Dedifferentiated amniotic fluid mesenchymal stem cell (primary cell): ENCODE measurements at regions not wholly inside any gene's neighbourhood (a gene's known extent, or its start where the extent isn't known, plus 50 kb on each side); places are given as distances from the start of the nearest gene placed in this dataset.
"Not testable (repeated sequence)": the region's sequence is repeated elsewhere in the genome, so short reads cannot be mapped to it uniquely, and the experiment has no call there.

Experiments used
- DNase-seq: peaks from one replicate; pipeline ENCODE4 v3.0.0-alpha.2; 2016; ENCODE audit errors: extremely low spot score

GRCh38 chr2:184421456-184421855 lies 176.9 kb upstream of the ZNF804A start:
- not testable (repeated sequence) for DNase-seq

DNA sequence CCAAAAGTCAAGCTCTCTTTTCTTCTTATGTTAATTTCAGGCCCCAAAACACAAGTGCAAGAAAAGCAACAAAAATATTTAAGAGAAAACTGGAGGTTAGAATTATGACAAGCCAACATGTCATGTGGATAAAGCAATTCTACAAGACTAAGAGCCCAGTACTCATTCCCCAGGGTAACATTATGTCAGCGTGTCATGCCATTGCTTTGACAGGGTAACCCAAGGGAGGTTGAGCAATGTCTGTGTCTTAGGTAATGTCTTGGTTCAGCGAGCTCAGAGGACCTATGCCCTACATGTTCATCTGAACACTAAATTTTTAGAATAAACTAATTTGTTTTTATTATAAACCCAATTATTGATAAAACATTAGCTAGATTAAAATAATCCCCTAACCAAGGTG lies 173.2 kb upstream of the ZNF804A start:
- DNase-seq, result no peak

DNA sequence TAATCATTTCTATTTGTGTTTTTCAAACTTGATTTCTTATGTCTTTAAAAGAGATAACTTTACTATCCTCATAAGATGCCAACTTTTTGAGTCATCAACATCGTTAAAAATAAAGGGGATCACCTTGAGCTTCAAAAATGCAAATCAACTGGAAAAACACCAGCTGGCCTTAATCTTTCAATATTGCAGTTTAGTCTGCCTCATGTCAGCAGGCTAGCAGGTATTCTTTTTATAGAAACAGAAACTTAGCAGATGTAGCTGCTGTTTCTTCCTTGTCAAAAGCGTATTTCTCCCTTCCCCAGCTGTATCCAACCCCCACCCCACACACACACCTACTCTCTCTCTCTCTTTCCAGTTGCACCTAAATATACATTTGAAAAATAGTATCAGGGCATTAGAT lies 154.1 kb upstream of the ZNF804A start:
- DNase-seq, result no peak

DNA sequence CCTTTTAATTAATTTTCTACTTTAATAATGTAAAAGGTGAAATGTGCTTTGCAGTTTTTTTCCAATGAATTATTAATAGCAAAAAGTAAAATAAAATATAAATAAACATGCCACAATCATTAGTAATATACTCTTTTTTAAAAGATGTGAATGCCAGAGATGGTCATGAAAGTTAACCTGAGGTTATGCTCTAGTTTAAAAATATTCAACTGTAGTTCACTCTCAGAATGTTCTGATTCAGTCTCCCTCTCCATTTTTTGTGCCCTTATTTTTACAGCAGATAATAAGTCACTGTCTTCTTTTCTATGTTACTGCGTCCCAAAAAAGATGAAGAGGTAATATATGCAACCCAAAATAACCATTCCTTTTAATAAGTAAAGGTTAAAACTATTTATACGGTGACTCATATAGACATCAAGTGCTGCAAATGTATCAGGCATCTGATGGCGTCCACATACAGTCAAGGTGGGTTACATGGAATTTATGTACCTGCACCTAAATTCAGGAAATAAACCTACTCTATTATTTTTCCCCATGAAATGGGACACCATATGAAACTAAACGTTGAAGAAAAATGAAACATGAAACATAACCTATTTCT lies 153.6 kb upstream of the ZNF804A start:
- DNase-seq, result no peak

DNA sequence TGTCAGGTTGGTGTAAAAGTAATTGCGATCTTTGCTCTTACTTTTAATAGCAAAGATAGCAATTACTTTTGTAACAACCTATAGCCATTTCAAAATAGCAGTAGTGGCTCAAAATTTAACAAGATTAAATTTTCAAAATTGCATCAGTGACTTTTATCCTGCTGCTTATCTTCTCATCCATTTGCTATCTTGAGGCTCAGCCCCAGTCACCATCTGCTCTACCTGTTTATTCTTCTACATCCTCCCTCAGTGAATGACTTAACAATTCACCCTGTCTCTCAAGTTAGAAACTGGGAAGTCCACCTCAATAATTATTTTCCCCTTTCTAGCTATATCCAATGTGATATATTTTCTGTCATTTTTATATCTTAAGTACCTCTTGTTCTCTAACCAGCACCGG lies 148.6 kb upstream of the ZNF804A start:
- no peak for DNase-seq

DNA sequence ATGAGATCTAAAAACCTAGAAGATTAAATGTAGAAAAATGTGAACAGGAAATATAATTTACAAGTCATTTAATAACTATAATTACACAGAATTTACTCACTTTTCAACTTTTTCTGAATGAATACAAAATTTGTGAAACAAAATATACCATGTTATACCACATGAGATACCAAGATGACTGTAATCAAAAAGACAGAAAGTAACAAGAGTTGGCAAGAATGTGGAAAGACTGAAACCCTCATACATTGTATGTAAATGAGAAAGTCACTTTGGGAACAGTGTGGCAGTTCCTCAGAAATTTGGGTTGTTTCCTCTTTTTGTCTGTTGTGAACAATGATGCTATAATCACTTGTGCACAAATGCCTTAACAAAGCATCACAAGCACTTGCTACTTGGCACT lies 145.4 kb upstream of the ZNF804A start:
- no peak for DNase-seq

DNA sequence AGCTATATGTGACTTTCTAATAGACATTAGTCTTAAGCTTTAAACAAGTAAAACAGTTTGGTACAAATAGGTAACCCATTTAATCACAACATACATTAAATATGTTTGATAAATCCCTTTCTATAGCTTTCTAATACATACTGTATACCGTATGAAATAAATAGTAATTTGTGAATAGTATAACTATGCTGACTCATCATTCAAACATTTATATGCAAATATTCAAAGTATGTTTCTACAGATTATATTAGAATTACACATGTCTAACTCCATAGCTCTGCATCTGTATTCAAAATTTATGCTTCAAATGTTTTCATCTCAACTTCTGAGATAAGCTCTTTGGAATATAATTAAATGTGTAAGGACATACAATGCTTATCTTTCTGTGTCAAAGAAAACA lies 142.7 kb upstream of the ZNF804A start:
- DNase-seq, result no peak

GRCh38 chr2:184456693-184457092 lies 141.6 kb upstream of the ZNF804A start:
- not testable (repeated sequence) for DNase-seq

- no peak for DNase-seq
These were observed 135.0 kb upstream of the ZNF804A start for GRCh38 chr2:184463102-184463865.

- DNase-seq, result no peak
These were observed 134.5 kb upstream of the ZNF804A start for GRCh38 chr2:184463866-184464248.

GRCh38 chr2:184468826-184469225 lies 129.5 kb upstream of the ZNF804A start:
- DNase-seq, result no peak

GRCh38 chr2:184472481-184472880 lies 125.8 kb upstream of the ZNF804A start:
- no peak for DNase-seq

GRCh38 chr2:184481865-184482264 lies 116.5 kb upstream of the ZNF804A start:
- no peak for DNase-seq

DNA sequence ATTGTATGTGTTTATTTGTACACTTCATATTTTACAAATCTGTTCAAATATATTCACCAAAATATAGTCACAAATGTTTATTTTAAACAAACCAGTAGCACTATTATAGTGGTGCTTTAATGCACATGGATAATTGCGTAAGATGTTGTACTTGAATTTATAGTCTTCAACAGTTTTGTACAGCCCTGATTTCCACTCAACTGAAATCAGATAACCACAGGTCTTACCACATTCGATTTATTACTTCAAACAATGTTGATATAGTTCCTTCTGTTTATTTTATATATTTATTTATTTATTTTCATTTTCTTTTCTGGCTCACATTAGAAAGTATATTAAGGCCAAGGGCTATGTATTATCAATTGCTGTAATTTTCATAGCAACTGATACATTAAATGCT lies 99.4 kb upstream of the ZNF804A start:
- DNase-seq, result no peak

DNA sequence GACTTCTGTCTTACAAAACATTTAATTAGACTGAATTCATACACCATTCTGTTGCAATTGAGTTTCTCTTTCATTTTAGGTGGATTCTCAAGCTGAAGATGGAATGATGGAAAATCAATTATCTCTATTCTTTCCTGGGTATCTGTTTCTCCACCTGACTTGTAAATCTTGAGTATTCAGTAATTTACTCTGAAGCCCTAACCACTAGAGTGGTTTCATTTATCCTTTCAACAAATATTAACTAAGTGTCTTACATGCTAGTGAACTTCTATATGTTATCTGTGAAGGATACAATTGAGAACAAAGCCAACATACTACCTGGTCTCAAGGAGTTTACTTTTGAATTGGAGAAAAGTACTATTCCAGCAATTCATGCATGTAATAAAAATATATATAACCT lies 94.1 kb upstream of the ZNF804A start:
- DNase-seq, result no peak

DNA sequence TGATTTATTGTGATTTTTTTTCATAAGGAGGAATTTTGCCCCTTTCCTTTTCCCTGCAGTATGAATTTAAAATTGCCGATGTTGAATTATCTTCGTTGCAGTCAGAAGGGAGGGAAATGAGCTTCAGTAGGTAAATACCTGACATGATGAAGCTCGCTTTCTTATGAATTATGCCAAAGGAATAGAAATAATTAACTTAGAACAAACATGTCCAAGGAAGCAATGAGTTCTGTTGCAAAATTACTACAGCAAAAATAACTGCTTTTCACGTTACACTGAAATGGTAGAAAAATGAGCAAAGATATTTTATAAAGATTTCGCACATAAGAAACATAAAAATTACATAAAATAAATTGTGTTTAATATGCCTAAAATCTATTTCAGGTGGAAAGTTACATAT lies 91.1 kb upstream of the ZNF804A start:
- DNase-seq, result no peak

DNA sequence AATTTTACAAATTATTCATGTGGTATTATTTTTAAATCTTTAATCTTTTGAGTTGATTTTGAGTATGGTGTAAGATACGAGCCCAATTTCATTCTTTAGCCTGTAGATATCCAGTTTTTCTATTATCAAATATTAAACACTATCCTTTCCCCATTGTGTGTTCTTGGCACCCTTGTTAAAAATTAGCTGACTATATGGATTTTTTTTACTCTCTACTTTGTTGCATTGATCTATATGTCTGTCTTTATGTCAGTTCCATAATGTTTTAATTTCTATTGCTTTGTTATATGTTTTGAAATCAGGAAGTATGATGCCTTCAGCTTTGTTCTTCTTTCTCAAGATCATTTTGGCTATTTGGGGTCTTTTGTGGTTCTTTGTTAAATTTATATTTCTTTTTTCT lies 80.9 kb upstream of the ZNF804A start:
- no peak for DNase-seq

DNA sequence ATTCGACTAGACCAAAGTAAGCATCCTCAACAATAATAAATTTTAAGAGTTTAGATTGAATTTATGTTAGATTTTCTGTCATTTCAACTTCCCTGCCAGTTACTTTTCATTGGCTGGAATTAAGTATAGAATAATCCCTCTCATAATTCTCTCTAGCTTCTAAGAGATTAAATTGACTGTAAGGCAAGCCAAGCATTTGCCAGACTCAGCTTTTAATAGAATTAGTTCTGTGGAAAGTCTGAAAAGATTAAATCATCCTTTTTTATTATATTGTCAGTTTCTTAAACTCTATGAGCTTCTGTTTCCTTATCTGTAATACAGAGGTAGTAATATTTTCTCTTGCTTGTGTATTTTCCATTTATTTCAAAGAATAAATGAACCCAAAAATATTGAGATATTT lies 77.9 kb upstream of the ZNF804A start:
- no peak for DNase-seq

GRCh38 chr2:184523732-184524131 lies 74.6 kb upstream of the ZNF804A start:
- DNase-seq, result no peak

DNA sequence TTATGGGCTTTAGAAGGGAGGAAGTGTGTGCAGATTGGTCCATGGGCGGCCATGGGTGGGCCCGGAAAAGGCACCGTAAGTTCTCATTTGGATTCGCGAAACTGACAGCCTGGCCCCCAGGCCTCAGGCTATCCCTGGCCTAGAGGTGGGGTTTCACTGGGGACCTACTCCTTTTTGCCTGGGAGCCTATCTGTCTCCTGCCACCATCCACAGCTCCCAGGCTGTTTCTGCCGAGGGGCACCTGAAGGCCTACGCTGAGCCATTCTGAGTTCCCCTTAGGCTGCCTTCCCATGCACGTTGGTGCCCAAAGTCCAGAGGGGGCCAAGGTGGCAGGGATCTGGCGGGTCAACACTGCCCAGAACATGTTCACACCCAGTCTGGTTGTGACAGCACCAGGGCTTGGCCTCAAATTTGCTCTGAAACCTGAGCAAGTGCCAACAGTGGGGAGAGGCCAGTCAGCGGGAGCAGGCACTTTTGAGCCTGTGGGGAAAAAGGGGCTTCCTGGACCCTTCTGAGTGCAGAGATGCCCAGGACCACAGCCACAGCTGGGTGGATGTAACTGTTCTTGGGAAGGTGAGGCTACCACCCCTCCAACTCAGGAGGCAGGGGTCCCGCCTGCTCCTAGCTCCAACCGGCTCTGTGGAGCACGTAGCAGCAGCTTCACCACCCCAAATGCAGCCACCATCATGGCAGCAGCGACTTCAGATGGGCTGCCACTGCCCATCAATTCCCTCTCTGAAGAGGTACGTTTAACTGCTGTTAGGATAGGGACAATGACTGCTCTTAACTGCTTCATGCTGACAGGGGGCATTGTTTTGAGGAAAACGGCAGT lies 73.6 kb upstream of the ZNF804A start:
- no peak for DNase-seq

GRCh38 chr2:184527058-184527457 lies 71.3 kb upstream of the ZNF804A start:
- no peak for DNase-seq

DNA sequence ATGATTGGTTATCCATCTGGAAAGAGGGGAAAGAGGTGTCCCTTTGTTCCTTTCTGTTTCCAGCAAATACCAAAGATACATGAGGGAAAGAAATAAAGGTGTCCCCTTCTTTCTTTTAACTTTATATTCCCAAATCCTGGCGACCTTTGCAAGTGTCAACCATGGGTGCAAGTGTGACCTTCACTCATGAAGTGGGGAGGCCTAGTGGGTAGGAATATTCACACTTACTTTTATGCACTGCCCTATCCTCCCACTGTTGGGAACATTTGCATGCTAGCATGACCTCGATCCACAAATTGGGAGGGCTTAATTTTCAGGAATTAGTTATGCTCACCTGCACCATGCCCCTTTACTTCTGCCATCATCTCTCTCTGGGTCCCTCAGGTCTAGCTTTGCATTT lies 70.2 kb upstream of the ZNF804A start:
- no peak for DNase-seq

- no peak for DNase-seq
These were observed 68.1 kb upstream of the ZNF804A start for GRCh38 chr2:184530239-184530638.
